NOMO-1 treated with DMSO at 0.1 percent for 48 hours (cell line): ENCODE measurements at regions not wholly inside any gene's neighbourhood (a gene's known extent, or its start where the extent isn't known, plus 50 kb on each side); places are given as distances from the start of the nearest gene placed in this dataset.
"Not testable (repeated sequence)": the region's sequence is repeated elsewhere in the genome, so short reads cannot be mapped to it uniquely, and the experiment has no call there.

Source experiments
- DNase-seq: peaks from one replicate; lab custom pipeline; 2025; ENCODE audit not compliant: unreplicated experiment; lab: John Stamatoyannopoulos, UW

DNA sequence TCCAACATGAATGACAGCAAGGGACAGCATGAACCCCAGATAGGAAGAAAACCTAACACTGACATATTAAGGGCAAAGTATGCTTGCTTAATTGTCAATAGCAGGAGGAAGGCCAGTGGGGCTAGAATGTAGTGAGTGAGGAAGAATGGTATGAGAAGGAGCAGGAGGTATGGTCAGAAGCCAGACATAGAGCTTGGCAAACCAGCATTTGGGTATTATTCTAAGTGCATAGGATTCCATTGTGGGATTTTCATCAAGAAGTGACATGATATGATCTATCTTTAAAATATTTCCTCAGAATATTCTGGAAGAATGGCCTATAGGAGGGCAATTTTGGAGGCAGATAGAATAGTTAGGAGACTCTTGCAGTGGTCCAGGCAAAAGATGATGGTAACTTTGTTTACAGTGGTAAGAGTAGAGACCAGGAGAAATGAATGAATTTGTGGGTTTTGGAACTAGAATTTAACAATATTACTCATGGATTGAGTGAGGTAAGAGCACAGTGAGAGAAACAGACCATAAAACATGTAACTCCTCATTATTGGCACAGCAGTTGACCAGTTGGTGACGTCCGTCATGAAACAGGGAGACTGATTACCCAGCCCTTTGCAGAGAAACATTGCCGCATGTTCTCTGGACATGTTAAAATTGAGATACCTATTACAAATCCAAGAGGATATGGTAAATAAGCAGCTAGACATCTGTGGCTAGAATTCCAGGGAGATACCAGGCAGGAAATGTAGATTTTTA lies 246.5 kb upstream of the HS3ST1 start:
- no peak for DNase-seq

GRCh38 chr4:11670304-11670703 lies 241.6 kb upstream of the HS3ST1 start:
- DNase-seq = no peak

GRCh38 chr4:11669156-11669555 lies 240.5 kb upstream of the HS3ST1 start:
- DNase-seq = no peak

- no peak for DNase-seq
Measured at GRCh38 chr4:11663114-11663513, 234.4 kb upstream of the HS3ST1 start.

DNA sequence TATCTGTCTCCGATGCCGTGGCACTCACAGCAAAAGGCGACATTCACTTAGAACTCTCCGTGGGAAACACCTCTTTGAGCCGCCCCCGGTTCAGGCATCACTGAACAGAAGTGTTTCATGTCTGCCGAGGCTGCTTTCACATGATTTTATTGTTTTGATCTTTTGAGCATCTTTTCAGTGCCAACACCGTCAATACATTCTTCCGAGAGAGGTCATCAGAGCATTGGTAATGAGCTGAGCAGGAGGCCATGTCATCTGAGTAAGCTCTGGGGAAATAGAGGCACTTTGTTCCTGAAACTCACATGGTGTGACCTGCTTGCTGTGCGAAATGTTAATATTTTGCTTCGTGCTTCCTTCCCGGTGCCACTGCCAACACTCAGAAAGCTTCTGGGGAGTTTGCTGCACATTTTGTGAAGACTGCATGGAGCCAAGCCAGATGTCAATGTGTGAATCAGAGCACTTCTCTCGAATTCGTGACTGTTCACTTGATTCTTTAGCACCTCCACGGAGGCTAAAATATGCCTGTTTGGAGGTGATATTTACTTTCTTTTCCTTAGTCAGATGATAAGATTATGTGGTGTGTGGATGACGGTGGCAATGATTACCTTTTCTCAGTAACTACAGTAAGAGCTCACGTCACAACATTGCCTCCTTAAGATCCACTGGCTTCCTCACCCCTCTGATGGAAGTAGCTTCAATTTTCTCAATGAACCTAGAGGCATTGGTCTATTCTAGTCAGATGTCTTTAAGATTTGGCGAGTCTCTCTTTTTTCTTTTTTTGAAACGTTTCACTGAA lies 222.3 kb upstream of the HS3ST1 start:
- no peak for DNase-seq

DNA sequence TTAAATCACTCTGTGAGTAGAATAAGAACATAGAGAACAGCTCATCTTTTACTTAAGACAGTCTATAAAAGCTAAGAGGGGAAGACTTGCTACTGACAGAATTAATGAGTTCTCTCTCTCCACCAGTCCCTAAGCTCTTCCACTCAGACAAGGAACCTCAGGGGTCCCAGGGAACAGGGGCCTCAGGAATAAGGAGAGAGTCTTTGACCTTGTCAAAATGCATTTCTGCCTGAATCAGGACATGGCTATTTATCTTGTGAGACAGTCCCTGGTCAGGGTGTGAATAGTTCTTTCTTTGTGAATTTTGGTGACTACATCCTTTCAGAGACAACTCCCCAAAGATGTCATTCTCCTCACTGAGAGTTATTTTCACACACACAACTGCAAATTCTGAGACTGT lies 218.7 kb upstream of the HS3ST1 start:
- no peak for DNase-seq

DNA sequence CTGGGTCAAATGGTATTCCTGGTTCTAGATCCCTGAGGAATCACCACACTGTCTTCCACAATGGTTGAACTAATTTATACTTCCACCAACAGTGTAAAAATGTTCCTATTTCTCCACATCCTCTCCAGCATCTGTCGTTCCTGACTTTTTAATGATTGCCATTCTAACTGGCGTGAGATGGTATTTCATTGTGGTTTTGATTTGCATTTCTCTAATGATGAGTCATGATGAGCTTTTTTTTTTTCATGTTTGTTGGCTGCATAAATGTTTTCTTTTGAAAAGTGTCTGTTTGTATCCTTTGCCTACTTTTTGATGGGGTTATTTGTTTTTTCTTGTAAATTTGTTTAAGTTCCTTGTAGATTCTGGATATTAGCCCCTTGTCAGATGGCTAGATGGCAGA lies 214.4 kb upstream of the HS3ST1 start:
- not testable (repeated sequence) for DNase-seq

- DNase-seq = no peak
Measured at GRCh38 chr4:11640584-11640983, 211.9 kb upstream of the HS3ST1 start.

- no peak for DNase-seq
Measured at GRCh38 chr4:11636551-11636950, 207.9 kb upstream of the HS3ST1 start.

- DNase-seq = no peak
Measured at GRCh38 chr4:11636031-11636430, 207.3 kb upstream of the HS3ST1 start.

DNA sequence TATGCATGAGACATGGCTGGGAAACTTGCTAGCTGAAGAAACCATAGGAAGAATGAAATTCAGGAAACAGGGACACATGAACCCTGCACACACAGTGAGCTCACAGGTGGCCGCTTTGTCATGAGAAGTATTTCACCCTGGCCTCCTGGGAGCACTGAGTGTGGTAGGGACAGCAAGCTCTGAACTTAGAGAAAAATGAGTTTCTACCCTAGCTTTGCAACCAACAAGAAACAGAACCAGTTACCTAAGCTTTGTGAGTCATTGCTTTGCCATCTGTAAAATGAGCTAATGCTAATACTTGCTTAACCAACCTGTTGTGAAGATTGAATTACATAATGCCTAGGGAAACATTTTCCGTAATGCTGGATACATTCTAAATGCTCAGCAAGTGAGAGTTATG lies 206.6 kb upstream of the HS3ST1 start:
- DNase-seq = no peak

DNA sequence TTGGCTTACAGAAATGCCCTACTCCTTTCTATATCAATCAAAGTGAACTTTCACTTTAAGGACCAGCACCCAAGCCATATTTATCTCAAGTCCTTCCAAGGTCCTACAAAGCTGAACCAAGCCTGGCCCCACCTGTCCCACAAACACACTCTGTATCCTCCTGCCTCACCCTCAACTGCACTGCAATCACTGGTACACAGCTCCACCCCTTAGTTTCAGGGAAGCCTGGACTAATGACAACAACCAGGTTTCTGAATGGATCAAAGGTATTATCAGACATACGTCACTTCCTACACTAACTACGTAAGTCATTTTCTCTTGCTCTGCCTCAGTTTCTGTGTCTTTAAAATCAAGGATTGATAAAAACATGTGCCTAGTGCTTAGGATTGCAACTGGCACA lies 205.6 kb upstream of the HS3ST1 start:
- DNase-seq = no peak

GRCh38 chr4:11633430-11633829 lies 204.7 kb upstream of the HS3ST1 start:
- no peak for DNase-seq

GRCh38 chr4:11632483-11632882 lies 203.8 kb upstream of the HS3ST1 start:
- DNase-seq = no peak

DNA sequence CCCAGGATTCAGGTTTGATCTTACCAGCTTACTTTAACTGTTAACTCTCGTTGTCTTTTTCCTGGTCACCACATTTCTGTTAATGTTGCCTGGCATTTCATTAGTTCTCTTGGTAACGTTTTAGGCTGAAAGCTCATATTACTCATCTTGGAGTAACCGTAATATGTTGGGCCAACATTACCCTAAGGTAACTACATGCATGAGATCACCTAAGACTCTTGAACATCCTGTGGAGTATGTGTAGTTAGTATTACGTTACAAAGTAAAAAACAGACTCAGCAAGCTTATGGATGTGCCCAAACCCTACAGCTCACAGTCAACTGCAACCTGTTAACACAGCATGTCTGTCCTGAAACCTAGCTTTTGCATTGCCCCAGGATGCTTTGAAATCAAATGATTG lies 203.3 kb upstream of the HS3ST1 start:
- no peak for DNase-seq

DNA sequence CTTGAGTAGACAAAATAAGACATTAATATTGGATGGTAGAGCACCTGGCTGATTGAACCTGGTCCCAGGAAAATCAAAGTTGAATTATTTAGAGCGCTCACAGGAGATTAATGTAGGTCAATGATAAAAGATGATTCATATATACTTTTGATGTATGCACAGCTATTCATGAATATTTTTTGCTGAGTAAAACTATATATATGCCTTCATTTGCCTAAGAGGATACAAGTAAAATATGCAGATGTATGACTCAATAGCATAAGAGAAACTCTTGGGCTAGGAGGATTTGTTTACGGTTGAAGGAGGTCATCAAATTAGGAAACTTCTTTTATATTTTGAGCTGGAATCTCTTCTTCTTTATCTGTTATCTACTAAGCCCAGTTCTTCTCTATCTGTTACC lies 202.7 kb upstream of the HS3ST1 start:
- no peak for DNase-seq

GRCh38 chr4:11628093-11628725 lies 199.5 kb upstream of the HS3ST1 start:
- DNase-seq = no peak

- no peak for DNase-seq
Measured at GRCh38 chr4:11626066-11626465, 197.4 kb upstream of the HS3ST1 start.

GRCh38 chr4:11625211-11625610 lies 196.5 kb upstream of the HS3ST1 start:
- no peak for DNase-seq

DNA sequence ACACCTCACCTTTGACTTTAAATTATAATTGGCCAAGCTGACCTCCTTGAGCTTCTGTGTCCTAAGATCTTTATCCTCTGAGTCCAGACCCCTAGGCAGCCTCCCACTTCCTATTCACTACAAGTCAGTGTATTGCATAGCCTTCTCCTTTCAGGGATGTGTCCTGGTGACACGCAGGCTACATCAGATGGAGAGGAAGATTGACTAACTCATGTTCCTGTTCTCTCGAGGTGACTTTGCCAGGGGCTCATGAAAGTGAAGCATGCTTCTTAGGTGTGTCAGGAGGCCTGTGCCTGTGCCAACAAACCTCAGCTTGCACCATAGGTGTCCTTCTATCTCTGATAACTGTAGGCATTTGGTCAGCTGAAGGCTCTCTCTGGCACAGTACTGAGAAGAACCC lies 195.7 kb upstream of the HS3ST1 start:
- DNase-seq = no peak

GRCh38 chr4:11623726-11624037 lies 195.0 kb upstream of the HS3ST1 start:
- no peak for DNase-seq
